ENCODE measurements at regions not wholly inside any gene's neighbourhood (a gene's known extent, or its start where the extent isn't known, plus 50 kb on each side); places are given as distances from the start of the nearest gene placed in this dataset.
A peak's percentile ranks its signal among the peaks of the same experiment; 100 is the strongest.

- no peak overlapping the region for H3K4me3 ChIP-seq
- 95 to 97% methylated on average over 7 of the region's 7 CpGs for WGBS, 2 donors
- DNase-seq (no peak), ATAC-seq (ENCODE audit: insufficient read depth, low FRiP score) (no peak)
- no peaks in the 10 kb centered on the region for H3K36me3 ChIP-seq (ENCODE audit: control insufficient read depth in 4 of 4, insufficient read depth in 4 of 4, low read length in 4 of 4)
- H3K9me3 ChIP-seq (ENCODE audit: control insufficient read depth in 4 of 4, insufficient read depth in 3 of 4, low read length in 3 of 4), result no peaks in the 10 kb centered on the region
- peaks cover 0 to 17% (median 0%) of the 10 kb centered on the region in 5 donors for H3K4me1 ChIP-seq (ENCODE audit: control insufficient read depth in 5 of 5, insufficient read depth in 5 of 5, low read length in 5 of 5)
- no peak overlapping the region for H3K9ac ChIP-seq (ENCODE audit: insufficient read depth in 1 of 2, low read length in 2 of 2)
- no peaks in the 10 kb centered on the region for H3K27me3 ChIP-seq (ENCODE audit: control insufficient read depth in 3 of 3, insufficient read depth in 3 of 3, low read length in 2 of 3)
- TF ChIP-seq CTCF (IDR thresholded peaks at IDR 0.05; ENCODE audit: control extremely low read depth, extremely low read depth), result no peak
- H3K27ac ChIP-seq (ENCODE audit: low read depth in 1 of 2, low read length in 1 of 2), result no peak overlapping the region
These were observed 109.4 kb upstream of the SOD1 start for GRCh38 chr21:31550070-31550469.

GRCh38 chr21:31548688-31549087 is 110.8 kb upstream of the SOD1 start:
- H3K27me3 ChIP-seq (ENCODE audit: control insufficient read depth in 3 of 3, insufficient read depth in 3 of 3, low read length in 2 of 3), result no peaks in the 10 kb centered on the region
- H3K9me3 ChIP-seq (ENCODE audit: control insufficient read depth in 4 of 4, insufficient read depth in 3 of 4, low read length in 3 of 4), result no peaks in the 10 kb centered on the region
- TF ChIP-seq CTCF (IDR thresholded peaks at IDR 0.05; ENCODE audit: control extremely low read depth, extremely low read depth), result no peak
- no peaks in the 10 kb centered on the region for H3K36me3 ChIP-seq (ENCODE audit: control insufficient read depth in 4 of 4, insufficient read depth in 4 of 4, low read length in 4 of 4)
- H3K9ac ChIP-seq (ENCODE audit: insufficient read depth in 1 of 2, low read length in 2 of 2), result no peak overlapping the region
- no peak overlapping the region for H3K4me3 ChIP-seq
- H3K27ac ChIP-seq (ENCODE audit: low read depth in 1 of 2, low read length in 1 of 2), result no peak overlapping the region
- WGBS, 2 donors, result 94 to 95% methylated on average over 3 of the region's 3 CpGs
- no peak for ATAC-seq (ENCODE audit: insufficient read depth, low FRiP score)
- no peak for DNase-seq
- H3K4me1 ChIP-seq (ENCODE audit: control insufficient read depth in 5 of 5, insufficient read depth in 5 of 5, low read length in 5 of 5), result peaks cover 0 to 15% (median 0%) of the 10 kb centered on the region in 5 donors

- DNase-seq (peak; percentile 77 to 87 (median 85)), ATAC-seq (ENCODE audit: insufficient read depth, low FRiP score) (no peak)
- H3K36me3 ChIP-seq (ENCODE audit: control insufficient read depth in 4 of 4, insufficient read depth in 4 of 4, low read length in 4 of 4), result no peaks in the 10 kb centered on the region
- no peak overlapping the region for H3K4me3 ChIP-seq
- peaks cover 0 to 24% (median 0%) of the 10 kb centered on the region in 5 donors for H3K4me1 ChIP-seq (ENCODE audit: control insufficient read depth in 5 of 5, insufficient read depth in 5 of 5, low read length in 5 of 5)
- H3K27ac ChIP-seq (ENCODE audit: low read depth in 1 of 2, low read length in 1 of 2), result no peak overlapping the region
- no peaks in the 10 kb centered on the region for H3K9me3 ChIP-seq (ENCODE audit: control insufficient read depth in 4 of 4, insufficient read depth in 3 of 4, low read length in 3 of 4)
- no peak overlapping the region for H3K9ac ChIP-seq (ENCODE audit: insufficient read depth in 1 of 2, low read length in 2 of 2)
- no peak for TF ChIP-seq CTCF (IDR thresholded peaks at IDR 0.05; ENCODE audit: control extremely low read depth, extremely low read depth)
- H3K27me3 ChIP-seq (ENCODE audit: control insufficient read depth in 3 of 3, insufficient read depth in 3 of 3, low read length in 2 of 3), result no peaks in the 10 kb centered on the region
- 90 to 97% methylated on average over 3 of the region's 3 CpGs for WGBS, 2 donors
These were observed 112.9 kb upstream of the SOD1 start for GRCh38 chr21:31546443-31547170.

GRCh38 chr21:31545036-31545435 is 114.5 kb upstream of the SOD1 start:
- 88 to 94% methylated on average over 1 of the region's 1 CpG for WGBS, 2 donors
- H3K9me3 ChIP-seq (ENCODE audit: control insufficient read depth in 4 of 4, insufficient read depth in 3 of 4, low read length in 3 of 4), result no peaks in the 10 kb centered on the region
- no peak for TF ChIP-seq CTCF (IDR thresholded peaks at IDR 0.05; ENCODE audit: control extremely low read depth, extremely low read depth)
- H3K4me1 ChIP-seq (ENCODE audit: control insufficient read depth in 5 of 5, insufficient read depth in 5 of 5, low read length in 5 of 5), result peaks cover 0 to 24% (median 0%) of the 10 kb centered on the region in 5 donors
- no peak overlapping the region for H3K27ac ChIP-seq (ENCODE audit: low read depth in 1 of 2, low read length in 1 of 2)
- no peak for DNase-seq
- H3K27me3 ChIP-seq (ENCODE audit: control insufficient read depth in 3 of 3, insufficient read depth in 3 of 3, low read length in 2 of 3), result no peaks in the 10 kb centered on the region
- no peak overlapping the region for H3K4me3 ChIP-seq
- no peak for ATAC-seq (ENCODE audit: insufficient read depth, low FRiP score)
- no peak overlapping the region for H3K9ac ChIP-seq (ENCODE audit: insufficient read depth in 1 of 2, low read length in 2 of 2)
- H3K36me3 ChIP-seq (ENCODE audit: control insufficient read depth in 4 of 4, insufficient read depth in 4 of 4, low read length in 4 of 4), result no peaks in the 10 kb centered on the region

All from lung (tissue), 11 donors.